Fibroblast of villous mesenchyme (primary cell): ENCODE measurements at regions not wholly inside any gene's neighbourhood (a gene's known extent, or its start where the extent isn't known, plus 50 kb on each side); places are given as distances from the start of the nearest gene placed in this dataset.

Experiments used
- DNase-seq: peaks from one replicate; pipeline ENCODE4 v3.0.0-alpha.2; 2010; ENCODE audit warnings: low read depth
- H3K4me3 ChIP-seq: 2 replicates; pipeline ENCODE4 v1.5.1; 2011; ENCODE audit warnings: low read depth, mild to moderate bottlenecking, low read length
- TF ChIP-seq, protein P1 (sequence below): IDR thresholded peaks from 2 replicates; pipeline ENCODE4 v1.5.1; 2012; ENCODE audit warnings: low read depth, mild to moderate bottlenecking, low read length; ENCODE audit not compliant: insufficient read depth

DNA sequence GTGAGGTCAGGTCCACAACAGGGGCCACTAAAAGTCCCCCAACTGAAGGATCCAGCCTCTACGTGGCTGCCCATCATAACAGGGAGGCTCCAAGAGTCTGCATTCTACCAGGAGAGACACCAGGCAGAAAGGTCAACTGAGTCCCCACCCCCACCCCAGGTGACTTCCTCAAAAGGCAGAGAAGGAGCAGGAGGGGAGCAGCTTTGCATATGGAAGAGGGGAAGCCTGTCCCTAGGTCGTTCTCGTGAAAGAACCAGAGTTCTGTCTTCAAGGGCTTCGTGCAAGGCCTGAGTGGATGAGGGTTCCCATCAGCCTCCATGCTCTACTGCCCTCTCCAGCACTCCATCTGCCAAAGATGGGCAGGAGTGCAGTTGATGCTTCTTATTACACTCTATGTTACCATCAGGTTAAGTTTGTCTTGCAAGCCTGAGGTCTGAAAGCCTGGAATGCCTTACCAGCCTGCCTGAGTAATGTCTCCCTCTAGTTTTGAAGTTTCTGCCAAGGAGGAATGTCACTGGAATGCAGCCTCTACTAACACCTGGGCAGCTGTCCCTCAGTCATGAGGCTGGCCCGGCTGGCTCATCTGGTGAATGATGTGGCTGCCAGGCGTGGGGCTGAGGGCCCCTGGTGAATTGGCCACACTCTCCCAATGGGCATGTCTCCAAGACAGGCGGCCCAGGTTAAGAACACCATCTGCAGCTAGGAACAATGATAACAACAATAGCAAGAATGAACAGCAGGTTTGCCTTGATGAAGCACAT is 54.3 kb upstream of the SMNDC1 start:
- TF ChIP-seq, protein P1, sequence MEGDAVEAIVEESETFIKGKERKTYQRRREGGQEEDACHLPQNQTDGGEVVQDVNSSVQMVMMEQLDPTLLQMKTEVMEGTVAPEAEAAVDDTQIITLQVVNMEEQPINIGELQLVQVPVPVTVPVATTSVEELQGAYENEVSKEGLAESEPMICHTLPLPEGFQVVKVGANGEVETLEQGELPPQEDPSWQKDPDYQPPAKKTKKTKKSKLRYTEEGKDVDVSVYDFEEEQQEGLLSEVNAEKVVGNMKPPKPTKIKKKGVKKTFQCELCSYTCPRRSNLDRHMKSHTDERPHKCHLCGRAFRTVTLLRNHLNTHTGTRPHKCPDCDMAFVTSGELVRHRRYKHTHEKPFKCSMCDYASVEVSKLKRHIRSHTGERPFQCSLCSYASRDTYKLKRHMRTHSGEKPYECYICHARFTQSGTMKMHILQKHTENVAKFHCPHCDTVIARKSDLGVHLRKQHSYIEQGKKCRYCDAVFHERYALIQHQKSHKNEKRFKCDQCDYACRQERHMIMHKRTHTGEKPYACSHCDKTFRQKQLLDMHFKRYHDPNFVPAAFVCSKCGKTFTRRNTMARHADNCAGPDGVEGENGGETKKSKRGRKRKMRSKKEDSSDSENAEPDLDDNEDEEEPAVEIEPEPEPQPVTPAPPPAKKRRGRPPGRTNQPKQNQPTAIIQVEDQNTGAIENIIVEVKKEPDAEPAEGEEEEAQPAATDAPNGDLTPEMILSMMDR = no peak
- H3K4me3 ChIP-seq = no peak overlapping the region
- DNase-seq = no peak

DNA sequence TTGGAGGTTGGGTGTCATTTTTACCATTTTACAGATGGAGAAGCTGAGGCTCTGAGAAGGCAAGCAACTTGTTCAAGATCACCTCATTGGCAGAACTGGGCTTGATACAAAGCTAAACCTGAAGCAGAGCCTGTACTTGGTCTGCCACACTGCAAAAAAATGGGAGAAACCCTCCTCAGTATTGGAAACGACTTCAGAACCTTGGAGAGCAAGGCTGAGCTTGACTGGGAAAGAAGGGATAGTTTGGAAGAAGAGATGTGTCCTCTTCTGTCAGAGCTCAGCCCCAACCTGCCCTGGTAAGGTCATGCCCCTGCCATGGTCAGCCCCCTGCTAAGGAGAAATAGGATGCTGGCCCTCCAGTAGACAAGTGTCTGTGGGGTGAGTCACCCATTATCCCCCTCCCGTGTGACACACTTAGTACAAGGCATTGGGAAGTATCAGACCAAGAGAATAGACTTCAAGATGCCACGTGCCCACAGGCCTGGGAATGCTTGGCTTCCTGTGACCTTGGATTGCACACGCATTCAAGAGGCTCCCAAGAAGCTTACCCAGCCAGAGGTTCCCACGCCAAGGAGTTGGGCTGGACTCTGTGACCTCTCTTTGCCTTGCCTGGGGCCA is 56.2 kb upstream of the SMNDC1 start:
- DNase-seq = no peak

DNA sequence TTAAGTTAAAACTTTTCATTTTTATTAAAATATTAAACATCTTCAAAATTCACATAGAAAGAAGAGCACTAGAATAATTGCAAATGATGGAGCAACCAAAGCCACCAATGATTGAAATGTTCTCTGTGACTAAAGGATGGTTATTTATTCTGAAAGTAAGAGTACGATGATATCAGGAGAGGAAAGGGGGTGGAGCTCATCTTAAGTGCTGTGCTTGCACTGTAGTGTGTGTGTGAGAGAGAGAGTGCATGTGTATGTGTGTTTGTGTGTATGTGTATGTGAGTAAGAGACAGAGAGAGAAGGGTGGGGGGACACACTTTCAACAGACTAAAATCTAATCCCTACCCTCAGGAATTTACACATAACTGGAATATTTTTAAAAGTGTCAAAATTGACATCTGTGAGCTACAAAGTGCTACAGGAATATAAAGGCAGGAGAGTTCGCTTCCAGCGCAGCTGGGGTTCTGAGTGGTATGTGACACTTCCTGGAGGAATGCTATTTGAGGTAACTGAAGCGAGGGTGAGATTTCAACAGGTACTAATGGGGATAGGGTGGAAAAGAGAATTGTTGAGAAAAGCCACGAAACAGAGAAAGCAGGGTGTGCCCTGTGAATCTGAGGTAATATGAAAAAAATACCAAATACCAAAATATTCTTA is 57.2 kb upstream of the SMNDC1 start:
- H3K4me3 ChIP-seq = no peak overlapping the region
- TF ChIP-seq, protein P1 = no peak
- no peak for DNase-seq

More for the DNA sequence above, 56.2 kb upstream of the SMNDC1 start:
- H3K4me3 ChIP-seq = no peak overlapping the region
- TF ChIP-seq, protein P1 = no peak

DNA sequence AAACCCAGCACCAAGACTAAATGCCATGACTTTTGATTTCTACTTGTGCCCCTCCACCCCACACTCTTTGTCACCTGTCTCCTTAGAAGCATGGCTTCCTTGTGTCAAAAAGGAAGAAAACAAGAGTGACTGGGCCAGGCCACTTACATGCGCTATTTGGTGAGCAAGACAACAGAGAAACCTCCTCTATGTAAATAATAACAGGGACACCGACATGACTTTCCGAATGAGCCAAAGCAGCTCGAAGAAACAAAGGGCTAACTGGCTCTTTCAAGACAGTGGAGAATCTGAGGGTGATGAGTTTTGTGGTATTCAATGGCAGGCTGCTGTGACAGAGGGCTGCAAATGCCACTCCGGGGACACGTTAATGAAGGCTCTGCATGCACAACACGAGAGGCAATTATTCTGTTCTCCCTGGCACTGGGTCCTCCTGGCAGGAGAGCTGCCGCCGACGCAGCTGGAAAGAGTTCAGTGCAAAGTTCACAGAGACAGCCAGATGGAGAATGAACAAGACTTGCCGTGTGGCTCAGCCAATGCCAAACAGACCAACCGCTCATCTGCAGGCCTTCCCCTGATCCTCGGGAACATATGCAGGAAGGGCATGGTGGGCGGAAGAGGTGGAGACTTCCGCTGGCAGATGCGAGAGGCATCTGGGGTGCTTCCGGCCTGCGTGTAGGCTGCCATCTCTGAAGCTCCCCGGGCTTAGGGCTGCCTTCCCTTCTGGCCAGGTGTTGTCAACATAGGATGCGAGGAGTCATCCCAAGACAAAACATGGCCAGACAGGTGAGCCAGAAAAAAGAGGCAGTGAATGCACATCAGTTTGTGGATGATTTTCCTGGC is 59.1 kb upstream of the SMNDC1 start:
- H3K4me3 ChIP-seq = no peak overlapping the region
- no peak for DNase-seq
- TF ChIP-seq, protein P1 = no peak

DNA sequence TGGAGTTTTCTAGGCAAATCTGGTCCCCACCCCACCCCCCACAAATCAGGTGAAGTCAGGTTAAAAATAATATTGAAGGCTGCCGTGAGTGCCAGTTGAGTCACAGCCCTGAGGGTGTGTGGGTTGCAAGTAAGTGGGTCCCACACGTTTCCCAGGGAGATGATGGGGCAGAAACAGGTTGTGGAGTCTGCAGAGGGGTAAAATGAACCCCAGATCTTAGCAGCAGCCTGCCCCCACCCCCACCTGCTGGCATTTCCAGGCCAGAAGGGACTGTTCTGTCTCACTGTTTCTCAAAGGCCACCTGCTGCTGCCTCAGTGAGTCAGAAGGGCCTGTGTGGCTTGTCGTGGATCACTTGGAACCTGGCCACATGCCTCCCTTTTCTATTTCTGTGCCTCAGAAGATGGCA is 59.8 kb upstream of the SMNDC1 start:
- TF ChIP-seq, protein P1 = no peak
- no peak for DNase-seq
- H3K4me3 ChIP-seq = no peak overlapping the region

DNA sequence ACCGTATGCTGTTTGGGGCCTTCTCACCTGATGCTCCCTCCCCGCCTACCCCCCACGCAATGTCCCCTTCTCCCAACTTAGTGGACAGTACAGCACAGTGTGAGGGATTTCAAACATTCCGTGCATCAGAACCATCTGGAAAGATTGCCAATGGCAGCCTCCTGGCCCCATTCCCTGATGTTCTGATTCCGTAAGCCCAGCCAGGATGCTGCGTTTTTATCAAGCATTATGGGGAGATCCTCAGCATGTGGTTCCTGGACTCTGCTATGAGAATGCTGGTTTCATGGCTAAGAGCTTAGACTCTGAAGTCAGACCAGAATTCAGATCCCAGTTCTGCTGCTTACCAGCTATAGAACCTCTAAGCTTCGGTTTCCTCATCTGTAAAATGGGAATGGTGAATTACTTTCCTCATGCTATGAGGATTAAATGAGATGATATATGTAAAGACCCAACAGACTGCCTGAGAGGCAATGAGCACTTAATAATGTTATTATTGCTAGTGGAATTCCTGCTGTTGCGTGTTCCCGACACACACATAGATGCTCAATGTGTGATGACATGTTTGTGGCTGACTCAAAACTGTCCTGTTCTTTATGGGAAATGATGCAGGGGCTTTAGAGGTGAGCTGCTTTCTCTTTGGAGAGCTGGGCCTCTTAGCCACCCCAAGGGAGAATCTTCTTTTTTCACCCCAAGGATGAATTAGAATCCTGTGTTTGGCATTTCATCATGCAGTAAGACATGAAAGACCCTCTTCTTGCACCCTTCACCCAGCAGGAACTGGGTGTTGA is 60.8 kb upstream of the SMNDC1 start:
- TF ChIP-seq, protein P1 = no peak

More for the DNA sequence above, 60.8 kb upstream of the SMNDC1 start:
- H3K4me3 ChIP-seq = no peak overlapping the region
- DNase-seq = no peak
